Fibroblast of the aortic adventitia (primary cell): ENCODE measurements at regions not wholly inside any gene's neighbourhood (a gene's known extent, or its start where the extent isn't known, plus 50 kb on each side); places are given as distances from the start of the nearest gene placed in this dataset.

ENCODE experiments used
- DNase-seq: peaks from one replicate; pipeline ENCODE4 v3.0.0-alpha.2; 2010; ENCODE audit warnings: low read depth
- H3K4me3 ChIP-seq: 2 replicates; pipeline ENCODE4 v1.5.1; 2011; ENCODE audit warnings: low read depth, mild to moderate bottlenecking, control low read depth, low read length, moderate library complexity
- CTCF ChIP-seq: IDR thresholded peaks from 2 replicates; pipeline ENCODE4 v1.5.1; 2011; ENCODE audit warnings: mild to moderate bottlenecking, low read length, control low read depth, inconsistent platforms; ENCODE audit not compliant: insufficient read depth

DNA sequence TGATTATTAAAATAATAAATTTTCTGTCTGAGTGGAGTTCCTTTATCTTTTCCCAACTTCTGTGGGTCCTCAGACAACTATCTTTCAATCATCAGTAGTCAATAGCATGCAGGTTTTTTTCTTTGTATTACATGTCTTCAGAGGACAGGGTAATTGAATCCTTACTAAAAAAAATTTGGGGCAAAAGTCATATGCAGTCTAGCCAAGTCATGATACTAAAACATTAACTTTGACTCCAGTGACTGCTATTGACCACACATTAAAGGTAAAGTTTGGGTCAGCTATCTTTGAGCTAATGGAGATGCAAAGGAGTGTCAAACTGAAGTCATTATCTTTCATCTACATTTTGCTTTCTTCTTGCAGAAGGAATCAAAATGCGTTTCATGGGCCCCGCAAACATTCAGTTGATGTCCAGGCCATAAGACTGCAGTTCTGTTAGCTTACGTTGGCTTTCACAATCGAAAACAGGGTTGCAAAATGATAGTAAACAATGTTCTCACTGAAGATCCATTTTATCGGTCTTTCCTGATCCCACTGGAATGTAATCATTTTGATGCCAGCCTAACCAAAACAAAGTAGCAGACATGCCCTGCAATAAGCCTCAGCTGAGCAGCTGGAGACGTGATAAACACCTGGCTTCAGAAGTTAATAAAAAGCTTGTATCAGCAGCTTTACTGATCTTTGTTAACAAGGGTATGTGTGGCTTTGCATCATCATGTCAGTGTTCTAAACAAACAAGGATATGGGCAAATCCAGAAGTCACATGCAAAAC, 186.1 kb upstream of the PRLR start:
- H3K4me3 ChIP-seq: no peak overlapping the region
- no peak for DNase-seq
- TF ChIP-seq CTCF: no peak

DNA sequence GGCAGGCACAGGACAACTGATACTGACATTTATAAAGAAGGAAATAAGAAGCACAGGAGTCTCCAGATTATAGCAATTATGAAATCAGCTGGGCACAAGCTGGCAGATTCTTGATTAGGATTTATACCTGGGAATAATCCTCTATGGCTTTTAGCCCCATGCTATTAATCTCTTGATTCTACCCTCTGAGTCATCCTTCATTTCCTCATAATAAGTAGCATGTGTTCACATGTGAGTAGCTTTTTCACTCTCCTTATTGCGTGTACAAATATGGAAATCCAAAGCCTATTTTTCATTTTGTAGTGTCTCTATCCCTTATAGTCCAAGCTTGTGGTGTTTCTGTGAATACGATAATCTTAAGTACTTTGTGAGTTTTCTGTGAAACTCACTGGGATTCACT, 185.0 kb upstream of the PRLR start:
- no peak for TF ChIP-seq CTCF
- DNase-seq: no peak
- H3K4me3 ChIP-seq: no peak overlapping the region

DNA sequence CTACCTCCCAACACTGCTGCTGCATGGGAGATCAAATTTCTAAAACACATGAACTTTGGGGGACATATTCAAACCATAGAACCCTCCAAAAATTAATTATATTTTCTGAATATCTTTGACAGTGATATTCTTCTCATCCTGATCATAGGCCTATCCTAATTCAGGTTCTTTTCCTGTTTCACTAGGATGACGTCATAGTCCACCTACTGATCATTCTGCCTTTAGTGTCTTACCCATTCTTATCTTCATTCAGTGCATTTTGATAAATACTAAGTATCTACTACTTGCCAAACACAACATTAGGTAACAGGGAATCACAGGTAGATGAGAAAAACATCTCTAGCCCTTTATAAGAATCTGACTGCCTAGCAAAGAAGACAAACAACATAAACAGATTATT, 179.1 kb upstream of the PRLR start:
- no peak for DNase-seq
- TF ChIP-seq CTCF: no peak
- H3K4me3 ChIP-seq: no peak overlapping the region

DNA sequence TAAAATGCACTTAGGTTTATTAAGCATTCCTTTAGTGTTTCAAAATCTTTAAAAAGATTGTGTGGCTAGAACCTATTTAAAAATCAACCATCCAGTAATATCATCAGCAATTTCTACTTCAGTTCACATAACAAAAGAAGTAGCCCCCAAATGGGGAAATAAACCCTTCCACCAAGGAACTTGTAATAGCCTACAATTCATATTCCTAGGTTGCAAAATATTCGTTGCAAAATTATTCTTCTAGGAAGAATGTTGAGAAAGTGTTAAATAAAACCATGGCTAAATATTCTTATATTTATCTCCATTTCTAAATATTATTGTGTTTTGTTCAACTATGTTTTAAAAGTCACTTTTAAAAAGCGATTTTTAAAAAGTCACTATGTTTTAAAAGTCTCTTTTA, 177.9 kb upstream of the PRLR start:
- H3K4me3 ChIP-seq: no peak overlapping the region
- TF ChIP-seq CTCF: no peak
- no peak for DNase-seq

DNA sequence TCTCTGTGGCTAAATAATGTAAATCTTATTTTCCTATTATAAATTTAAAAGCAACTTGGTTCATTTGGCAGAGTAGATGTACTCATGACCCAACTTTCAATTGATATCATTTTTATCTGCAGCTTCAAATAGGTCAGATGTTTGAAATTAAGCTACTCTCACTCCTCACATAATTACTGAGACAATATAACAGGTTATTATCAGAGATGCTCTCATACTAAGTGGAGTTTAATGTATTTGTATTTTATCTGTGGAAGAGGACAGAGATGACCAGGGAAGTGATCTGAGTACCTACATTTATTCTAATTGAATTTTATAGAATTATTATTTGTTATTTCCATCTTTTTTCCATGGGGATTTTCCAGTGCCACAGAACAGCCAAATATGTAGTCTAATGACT, 177.4 kb upstream of the PRLR start:
- no peak for TF ChIP-seq CTCF
- no peak overlapping the region for H3K4me3 ChIP-seq
- DNase-seq: no peak

DNA sequence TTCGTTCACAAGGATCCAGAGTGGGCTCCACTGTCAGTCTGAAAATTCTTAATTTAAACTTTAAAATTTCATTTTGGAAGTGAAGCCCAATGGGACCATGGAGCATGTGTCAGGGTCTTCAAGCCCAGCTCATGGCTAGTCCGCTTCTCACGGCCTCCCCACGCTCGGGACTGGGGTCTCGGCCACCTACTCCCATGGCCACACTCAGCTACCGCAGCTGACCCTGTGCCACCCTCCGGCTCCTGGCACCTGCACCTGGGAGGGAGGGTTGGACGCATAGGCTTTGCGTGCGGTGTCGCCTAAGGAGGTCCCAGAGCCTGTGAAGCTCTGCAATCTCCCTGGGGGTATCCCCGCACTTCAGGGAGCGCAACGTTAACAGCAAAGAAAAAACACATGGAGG, 175.7 kb upstream of the PRLR start:
- no peak for TF ChIP-seq CTCF
- DNase-seq: no peak
- no peak overlapping the region for H3K4me3 ChIP-seq

DNA sequence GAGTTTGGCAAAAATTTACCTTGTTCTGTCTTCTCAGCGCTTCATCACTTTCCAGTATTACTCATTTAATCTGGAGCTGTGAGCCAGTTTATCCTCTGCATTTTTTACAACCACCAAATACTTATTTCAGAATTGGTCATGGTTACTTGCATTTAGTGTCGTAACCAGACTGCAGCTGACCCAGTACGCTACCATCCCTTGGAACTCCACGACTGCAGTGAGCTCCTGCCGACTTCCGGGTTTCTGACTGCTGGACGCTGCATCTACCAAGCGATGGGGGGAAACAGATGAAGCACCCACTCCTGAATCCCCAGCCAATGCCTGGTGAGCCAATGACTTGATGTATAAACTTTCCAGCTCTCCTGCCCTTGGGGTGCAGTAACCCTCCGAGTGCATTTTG, 174.4 kb upstream of the PRLR start:
- no peak for TF ChIP-seq CTCF
- no peak overlapping the region for H3K4me3 ChIP-seq
- DNase-seq: no peak
